HT1080 (cell line): ENCODE measurements at regions not wholly inside any gene's neighbourhood (a gene's known extent, or its start where the extent isn't known, plus 50 kb on each side); places are given as distances from the start of the nearest gene placed in this dataset.
A peak's percentile ranks its signal among the peaks of the same experiment; 100 is the strongest.
"Not testable (repeated sequence)": the region's sequence is repeated elsewhere in the genome, so short reads cannot be mapped to it uniquely, and the experiment has no call there.

Experiments used
- DNase-seq: peaks from one replicate; pipeline ENCODE4 v3.0.0-alpha.2; 2015; ENCODE audit warnings: low read depth

DNA sequence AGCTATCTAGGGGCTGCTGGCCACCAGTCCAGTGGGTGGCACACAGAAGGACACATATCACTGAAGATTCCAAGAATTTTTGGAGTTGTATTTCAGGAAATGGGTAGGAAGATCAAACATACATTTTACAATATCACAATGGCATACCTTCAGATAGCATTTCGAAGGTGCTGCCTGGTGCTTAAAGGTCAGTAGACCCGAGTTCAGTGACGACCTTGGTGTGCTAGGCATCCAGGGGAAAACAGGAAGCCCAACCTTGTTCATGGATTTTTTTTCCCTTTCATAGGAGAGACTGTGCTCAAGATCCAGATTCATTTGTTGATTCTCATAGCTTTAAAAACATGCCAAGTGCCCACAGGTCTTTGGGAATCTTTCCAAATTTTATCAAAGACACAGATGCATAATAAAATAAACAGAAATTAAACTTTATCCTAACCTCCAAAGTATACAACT lies 51.0 kb upstream of the RCBTB2 start:
- no peak for DNase-seq

GRCh38 chr13:48585456-48585840 lies 52.6 kb upstream of the RCBTB2 start:
- DNase-seq = peak; percentile 87

DNA sequence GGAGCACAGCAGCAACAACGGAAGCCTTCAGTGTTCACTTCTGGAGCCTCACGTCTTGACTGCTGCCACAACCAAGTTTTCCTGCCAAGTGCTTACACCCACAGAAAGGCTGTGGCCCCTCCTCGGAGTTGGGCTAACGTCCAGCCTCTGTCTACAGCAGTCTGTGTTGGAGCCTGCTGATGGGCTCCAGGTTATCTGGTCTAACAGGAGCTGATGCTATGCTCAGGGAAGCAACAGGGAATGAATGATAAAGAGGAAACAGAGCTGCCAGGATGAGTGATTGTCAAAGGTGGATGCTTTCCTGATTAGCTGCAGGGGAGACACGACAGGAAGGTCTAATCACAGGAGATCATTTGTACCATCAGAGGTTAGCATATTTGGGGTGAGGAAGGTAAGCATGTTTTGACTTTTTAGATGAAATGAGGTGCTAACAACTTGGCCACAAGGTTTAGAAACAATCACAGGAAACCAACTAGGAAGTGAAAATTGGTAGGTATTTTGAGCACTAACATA lies 53.8 kb upstream of the RCBTB2 start:
- no peak for DNase-seq

GRCh38 chr13:48588120-48588519 lies 55.2 kb upstream of the RCBTB2 start:
- no peak for DNase-seq

DNA sequence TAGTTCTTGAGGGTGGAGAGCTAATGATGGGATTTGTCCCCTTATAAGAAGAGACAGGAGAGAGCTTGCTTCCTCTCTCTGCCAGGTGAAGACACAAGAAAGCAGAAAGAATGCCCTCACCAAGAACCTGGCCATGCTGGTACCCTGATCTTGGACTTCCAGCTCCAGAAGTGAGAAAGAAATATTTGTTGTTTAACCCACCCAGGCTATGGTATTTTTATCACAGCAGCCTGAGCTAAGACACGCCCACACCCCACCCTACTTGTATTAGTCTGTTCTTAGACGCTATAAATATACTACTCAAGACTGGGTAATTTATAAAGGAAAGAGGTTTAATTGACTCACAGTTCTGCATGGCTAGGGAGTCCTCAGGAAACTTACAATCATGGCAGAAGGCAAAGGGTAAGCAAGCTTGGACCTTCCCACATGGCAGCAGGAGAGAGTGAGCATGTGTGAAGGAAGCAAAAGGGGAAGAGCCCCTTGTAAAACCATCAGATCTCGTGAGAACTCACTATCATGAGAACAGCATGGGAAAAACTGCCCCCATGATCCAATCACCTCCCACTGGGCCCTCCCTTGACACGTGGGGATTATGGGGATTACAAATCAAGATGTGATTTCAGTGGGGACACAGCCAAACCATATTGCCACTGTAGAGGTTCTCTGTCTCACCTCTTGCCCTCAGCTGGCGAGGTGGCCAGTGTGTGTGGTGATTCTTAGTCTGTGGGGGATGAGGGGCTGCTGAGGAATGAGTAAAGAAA lies 57.4 kb upstream of the RCBTB2 start:
- no peak for DNase-seq

DNA sequence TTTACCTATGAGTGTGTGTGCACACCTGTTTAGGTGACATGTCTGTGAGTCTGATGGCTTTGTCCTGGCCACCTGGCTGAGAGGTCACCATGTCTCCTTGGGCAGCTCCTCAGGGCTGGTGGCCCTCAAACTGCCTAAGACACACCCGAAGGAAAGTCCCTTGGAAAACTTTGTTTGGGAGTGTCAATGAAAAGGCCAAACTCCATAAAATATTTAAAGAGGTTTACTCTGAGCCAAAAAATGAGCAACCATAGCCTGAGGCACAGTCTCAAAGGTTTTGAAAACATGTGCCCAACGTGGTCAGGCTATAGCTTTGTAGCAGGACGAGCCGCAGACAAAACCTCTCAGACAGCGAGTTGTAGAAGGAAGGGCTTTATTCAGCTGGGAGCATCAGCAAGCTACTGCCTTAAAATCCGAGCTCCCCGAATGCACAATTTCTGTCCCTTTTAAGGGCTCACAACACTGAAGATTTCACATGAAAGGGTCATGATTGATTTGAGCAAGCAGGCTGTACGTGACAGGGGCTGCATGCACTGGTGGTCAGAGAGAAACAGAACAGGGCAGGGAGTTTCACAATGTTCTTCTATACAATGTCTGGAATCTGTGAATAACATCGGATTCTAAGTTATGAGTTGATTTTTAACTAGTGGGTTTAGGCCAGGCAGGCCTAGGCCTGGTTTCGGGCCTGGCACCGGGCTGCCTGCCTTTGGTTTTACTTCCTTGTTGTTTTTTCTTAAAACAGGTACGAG lies 58.4 kb upstream of the RCBTB2 start:
- DNase-seq = not testable (repeated sequence)

DNA sequence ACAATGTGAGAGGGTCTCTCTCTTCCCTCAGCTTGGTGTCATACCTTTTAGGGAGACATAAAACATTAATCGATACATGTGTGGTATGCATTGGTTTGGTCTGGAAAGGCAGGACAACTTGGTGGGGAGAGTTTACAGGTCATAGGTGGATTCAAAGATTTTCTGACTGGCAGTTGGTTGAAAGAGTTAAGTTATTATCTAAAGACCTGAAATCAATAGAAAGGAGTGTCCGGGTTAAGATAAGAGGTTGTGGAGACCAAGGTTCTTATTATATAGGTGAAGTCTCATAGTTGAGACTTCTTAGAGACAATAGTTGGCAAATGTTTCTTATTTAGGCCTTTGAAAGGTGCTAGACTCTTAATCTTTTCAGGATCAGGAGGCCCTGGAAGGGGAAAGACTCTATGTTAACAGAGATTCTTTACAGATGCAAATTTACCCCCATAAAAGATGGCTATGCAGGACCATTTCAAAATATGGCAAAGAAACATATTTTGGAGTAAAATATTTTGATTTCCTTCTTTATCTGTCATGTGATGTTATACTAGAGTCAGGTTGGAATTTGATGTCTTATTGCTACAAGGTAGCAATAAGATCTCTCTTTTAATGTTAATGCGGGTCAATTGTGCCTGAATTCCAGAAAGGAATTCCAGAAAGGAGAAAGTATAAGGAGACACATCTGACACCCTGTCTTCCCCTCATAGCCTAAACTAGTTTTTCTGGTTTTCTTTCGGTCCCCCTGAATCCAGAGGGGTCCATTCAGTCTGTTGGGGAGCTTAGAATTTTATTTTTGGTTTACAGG lies 59.2 kb upstream of the RCBTB2 start:
- DNase-seq = no peak

GRCh38 chr13:48592688-48593049 lies 59.8 kb upstream of the RCBTB2 start:
- no peak for DNase-seq

DNA sequence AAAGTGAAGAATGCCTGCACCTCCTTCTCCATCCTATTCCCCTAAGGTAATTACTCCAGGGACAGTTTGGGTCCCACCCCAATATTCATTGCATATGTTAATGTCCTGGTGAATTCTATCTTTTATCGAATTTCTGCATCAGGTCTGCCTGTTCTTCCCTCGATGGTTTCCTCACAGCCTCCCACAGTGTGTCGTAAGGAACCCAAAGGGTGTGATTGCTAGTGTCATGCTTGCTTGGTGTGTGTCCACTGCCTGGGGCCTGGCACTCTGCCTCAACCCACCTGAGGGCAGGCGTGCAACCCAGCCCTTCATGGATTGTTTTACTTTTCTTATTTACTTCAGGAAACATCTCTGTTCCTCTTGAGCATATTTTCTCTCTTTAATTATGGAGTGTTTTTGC lies 60.2 kb upstream of the CYSLTR2 start:
- no peak for DNase-seq

- no peak for DNase-seq
Observed at GRCh38 chr13:48594096-48594815, 59.5 kb upstream of the CYSLTR2 start.

DNA sequence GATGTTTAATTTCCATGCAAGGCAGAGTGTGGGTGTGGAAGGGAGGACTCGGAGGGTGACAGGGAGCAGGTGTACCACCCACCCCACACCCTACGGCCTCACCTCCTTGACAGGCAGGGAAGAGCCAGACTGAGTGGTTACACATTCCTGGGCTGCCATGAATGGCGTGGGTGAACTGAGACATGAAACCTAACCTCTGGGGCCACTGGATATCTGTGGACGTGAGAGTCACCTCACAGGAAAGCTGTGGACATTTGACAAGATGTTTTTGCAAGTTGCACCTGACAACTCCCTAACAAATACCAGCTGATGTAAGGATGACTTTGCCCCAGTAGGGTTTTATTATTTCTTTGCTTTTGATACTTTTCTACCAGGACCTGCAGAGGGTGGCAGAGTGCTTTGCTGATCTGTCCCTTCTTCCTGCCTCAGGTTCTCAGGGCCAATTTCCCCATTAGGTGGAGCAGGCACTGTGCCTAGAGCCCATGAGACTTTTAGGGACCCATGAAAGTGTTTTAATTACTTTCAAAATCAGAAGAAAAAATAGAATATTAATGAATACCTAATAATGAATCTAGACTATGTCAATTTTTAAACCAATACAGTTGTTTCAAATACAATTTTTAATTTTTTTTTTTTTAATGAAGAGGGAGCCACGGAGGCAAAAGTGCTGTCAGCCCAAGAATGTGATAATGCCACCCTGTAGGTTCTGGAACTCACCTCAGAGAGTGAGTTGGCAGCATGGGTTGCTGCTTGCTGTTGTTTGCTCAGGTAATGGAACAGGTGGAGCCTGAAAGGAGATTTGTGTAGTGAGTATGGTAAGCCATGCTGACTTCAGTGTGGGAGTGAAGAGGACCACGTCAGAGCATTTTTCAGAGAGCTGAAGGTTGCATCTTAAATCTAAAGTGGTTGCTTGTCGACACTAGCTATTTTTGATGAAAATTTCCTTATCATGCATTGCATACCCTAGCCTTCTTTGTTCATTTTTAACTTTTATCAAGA lies 58.0 kb upstream of the CYSLTR2 start:
- peak; percentile 76 for DNase-seq

GRCh38 chr13:48600374-48601364 lies 53.1 kb upstream of the CYSLTR2 start:
- peak; percentile 87 for DNase-seq

DNA sequence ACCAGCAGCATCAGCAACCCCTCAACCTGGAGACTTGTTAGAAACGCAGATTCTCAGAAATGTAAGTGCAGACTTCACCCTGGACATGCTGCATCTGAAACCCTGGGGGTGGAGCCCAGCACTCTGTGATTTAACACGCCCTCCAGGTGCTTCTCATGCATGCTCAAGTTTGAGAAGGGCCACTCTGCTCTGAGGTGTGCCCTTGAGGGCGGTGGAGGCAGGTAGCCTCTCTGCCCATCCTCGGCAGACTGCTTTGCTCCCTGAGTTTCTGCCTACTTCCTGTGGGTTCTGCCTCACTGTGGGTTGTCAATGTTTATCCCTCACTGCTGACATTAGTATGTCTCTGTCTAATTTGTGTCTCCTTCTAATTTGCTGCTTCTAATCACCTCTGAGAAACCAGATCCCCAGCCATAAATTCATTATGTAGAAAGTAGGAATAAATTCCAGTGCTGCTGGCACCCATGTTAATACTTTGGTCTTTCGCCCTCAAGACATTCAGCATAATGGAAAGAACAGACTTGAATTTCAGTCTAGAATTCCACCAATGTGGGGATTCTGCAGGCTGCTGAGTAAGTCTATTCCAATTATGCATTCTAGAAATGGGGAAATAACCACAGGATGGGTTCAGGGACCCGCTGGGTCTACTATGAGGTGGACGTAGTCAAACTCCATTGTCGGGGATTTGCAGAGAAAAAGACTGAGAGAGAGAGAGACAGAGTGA lies 51.3 kb upstream of the CYSLTR2 start:
- no peak for DNase-seq

DNA sequence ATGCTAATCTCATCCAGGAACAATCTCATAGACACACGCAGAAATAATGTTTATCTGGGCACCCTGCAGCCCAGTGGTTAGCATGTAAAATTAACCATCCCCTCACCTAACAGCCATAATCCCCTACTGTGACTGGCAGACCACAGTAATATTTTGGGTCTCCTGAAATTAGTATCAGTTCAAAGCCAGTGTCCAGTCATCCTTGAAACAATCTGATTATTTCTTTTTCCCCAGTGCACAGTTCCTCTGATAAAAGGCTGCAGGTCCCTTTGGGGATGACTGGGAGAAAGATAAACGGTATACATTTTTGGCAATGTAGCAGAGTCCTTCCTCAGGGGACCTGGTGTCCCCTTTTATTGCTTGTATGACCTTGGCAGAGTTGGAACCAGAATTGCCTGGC lies 50.4 kb upstream of the CYSLTR2 start:
- DNase-seq = no peak
